ENCODE measurements at regions not wholly inside any gene's neighbourhood (a gene's known extent, or its start where the extent isn't known, plus 50 kb on each side); places are given as distances from the start of the nearest gene placed in this dataset.

GRCh38 chr12:91561958-91562325 is 379.3 kb upstream of the DCN start:
- TF ChIP-seq CTCF (IDR thresholded peaks at IDR 0.05; ENCODE audit: low read depth, low read length) (no peak), POLR2A (IDR thresholded peaks at IDR 0.05; ENCODE audit: extremely low read depth, insufficient read length) (no peak)
